ENCODE measurements at regions not wholly inside any gene's neighbourhood (a gene's known extent, or its start where the extent isn't known, plus 50 kb on each side); places are given as distances from the start of the nearest gene placed in this dataset.
"Not testable (repeated sequence)": the region's sequence is repeated elsewhere in the genome, so short reads cannot be mapped to it uniquely, and the experiment has no call there.

GRCh38 chr14:105637345-105637744 is 111.0 kb downstream of the TMEM121 start:
- H3K27me3 ChIP-seq (ENCODE audit: control insufficient read depth, insufficient read depth, low read length); H3K9me3 ChIP-seq (ENCODE audit: control insufficient read depth, low read length); H3K4me3 ChIP-seq (ENCODE audit: low read length); H3K9ac ChIP-seq (ENCODE audit: low read length); H3K4me1 ChIP-seq (ENCODE audit: control insufficient read depth, insufficient read depth, low read length); H3K36me3 ChIP-seq (ENCODE audit: control insufficient read depth, insufficient read depth, low read length): not testable (repeated sequence)

- not testable (repeated sequence) for H3K27me3 ChIP-seq (ENCODE audit: control insufficient read depth, insufficient read depth, low read length); H3K4me3 ChIP-seq (ENCODE audit: low read length); H3K9me3 ChIP-seq (ENCODE audit: control insufficient read depth, low read length); H3K4me1 ChIP-seq (ENCODE audit: control insufficient read depth, insufficient read depth, low read length); H3K9ac ChIP-seq (ENCODE audit: low read length); H3K36me3 ChIP-seq (ENCODE audit: control insufficient read depth, insufficient read depth, low read length)
These were observed 113.9 kb downstream of the TMEM121 start for GRCh38 chr14:105639969-105640931.

- no peaks in the 10 kb centered on the region for H3K4me1 ChIP-seq (ENCODE audit: control insufficient read depth, insufficient read depth, low read length)
- H3K27me3 ChIP-seq (ENCODE audit: control insufficient read depth, insufficient read depth, low read length): no peaks in the 10 kb centered on the region
- H3K4me3 ChIP-seq (ENCODE audit: low read length): no peak overlapping the region
- H3K36me3 ChIP-seq (ENCODE audit: control insufficient read depth, insufficient read depth, low read length): no peaks in the 10 kb centered on the region
- no peak overlapping the region for H3K9ac ChIP-seq (ENCODE audit: low read length)
- no peaks in the 10 kb centered on the region for H3K9me3 ChIP-seq (ENCODE audit: control insufficient read depth, low read length)
These were observed 114.9 kb downstream of the TMEM121 start for GRCh38 chr14:105641075-105641937.

GRCh38 chr14:105641951-105642350 is 115.6 kb downstream of the TMEM121 start:
- not testable (repeated sequence) for H3K27me3 ChIP-seq (ENCODE audit: control insufficient read depth, insufficient read depth, low read length); H3K4me1 ChIP-seq (ENCODE audit: control insufficient read depth, insufficient read depth, low read length); H3K9me3 ChIP-seq (ENCODE audit: control insufficient read depth, low read length); H3K9ac ChIP-seq (ENCODE audit: low read length); H3K36me3 ChIP-seq (ENCODE audit: control insufficient read depth, insufficient read depth, low read length); H3K4me3 ChIP-seq (ENCODE audit: low read length)

GRCh38 chr14:105642486-105642885 is 116.1 kb downstream of the TMEM121 start:
- H3K4me1 ChIP-seq (ENCODE audit: control insufficient read depth, insufficient read depth, low read length): not testable (repeated sequence)

GRCh38 chr14:105643406-105644052 is 117.1 kb downstream of the TMEM121 start:
- H3K4me3 ChIP-seq (ENCODE audit: low read length); H3K36me3 ChIP-seq (ENCODE audit: control insufficient read depth, insufficient read depth, low read length); H3K27me3 ChIP-seq (ENCODE audit: control insufficient read depth, insufficient read depth, low read length); H3K9ac ChIP-seq (ENCODE audit: low read length); H3K9me3 ChIP-seq (ENCODE audit: control insufficient read depth, low read length); H3K4me1 ChIP-seq (ENCODE audit: control insufficient read depth, insufficient read depth, low read length): not testable (repeated sequence)

More at GRCh38 chr14:105642486-105642885, 116.1 kb downstream of the TMEM121 start:
- not testable (repeated sequence) for H3K27me3 ChIP-seq (ENCODE audit: control insufficient read depth, insufficient read depth, low read length); H3K4me3 ChIP-seq (ENCODE audit: low read length); H3K36me3 ChIP-seq (ENCODE audit: control insufficient read depth, insufficient read depth, low read length); H3K9me3 ChIP-seq (ENCODE audit: control insufficient read depth, low read length); H3K9ac ChIP-seq (ENCODE audit: low read length)

GRCh38 chr14:105644053-105644435 is 117.7 kb downstream of the TMEM121 start:
- not testable (repeated sequence) for H3K9me3 ChIP-seq (ENCODE audit: control insufficient read depth, low read length); H3K36me3 ChIP-seq (ENCODE audit: control insufficient read depth, insufficient read depth, low read length); H3K4me3 ChIP-seq (ENCODE audit: low read length); H3K9ac ChIP-seq (ENCODE audit: low read length); H3K4me1 ChIP-seq (ENCODE audit: control insufficient read depth, insufficient read depth, low read length); H3K27me3 ChIP-seq (ENCODE audit: control insufficient read depth, insufficient read depth, low read length)

- not testable (repeated sequence) for H3K4me3 ChIP-seq (ENCODE audit: low read length); H3K9ac ChIP-seq (ENCODE audit: low read length); H3K27me3 ChIP-seq (ENCODE audit: control insufficient read depth, insufficient read depth, low read length)
These were observed 118.1 kb downstream of the TMEM121 start for GRCh38 chr14:105644457-105644856.

GRCh38 chr14:105644891-105645290 is 118.5 kb downstream of the TMEM121 start:
- H3K4me1 ChIP-seq (ENCODE audit: control insufficient read depth, insufficient read depth, low read length); H3K9me3 ChIP-seq (ENCODE audit: control insufficient read depth, low read length); H3K36me3 ChIP-seq (ENCODE audit: control insufficient read depth, insufficient read depth, low read length); H3K9ac ChIP-seq (ENCODE audit: low read length); H3K27me3 ChIP-seq (ENCODE audit: control insufficient read depth, insufficient read depth, low read length); H3K4me3 ChIP-seq (ENCODE audit: low read length): not testable (repeated sequence)

More at GRCh38 chr14:105644457-105644856, 118.1 kb downstream of the TMEM121 start:
- not testable (repeated sequence) for H3K36me3 ChIP-seq (ENCODE audit: control insufficient read depth, insufficient read depth, low read length); H3K9me3 ChIP-seq (ENCODE audit: control insufficient read depth, low read length); H3K4me1 ChIP-seq (ENCODE audit: control insufficient read depth, insufficient read depth, low read length)

GRCh38 chr14:105645389-105645788 is 119.0 kb downstream of the TMEM121 start:
- H3K27me3 ChIP-seq (ENCODE audit: control insufficient read depth, insufficient read depth, low read length): not testable (repeated sequence)

GRCh38 chr14:105646175-105646574 is 119.8 kb downstream of the TMEM121 start:
- Histone ChIP-seq H3K9me3 (ENCODE audit: control insufficient read depth, low read length) (no peaks in the 10 kb centered on the region), H3K4me3 (ENCODE audit: low read length) (no peak overlapping the region), H3K36me3 (ENCODE audit: control insufficient read depth, insufficient read depth, low read length) (no peaks in the 10 kb centered on the region), H3K27me3 (ENCODE audit: control insufficient read depth, insufficient read depth, low read length) (no peaks in the 10 kb centered on the region), H3K4me1 (ENCODE audit: control insufficient read depth, insufficient read depth, low read length) (no peaks in the 10 kb centered on the region), H3K9ac (ENCODE audit: low read length) (no peak overlapping the region)

More at GRCh38 chr14:105645389-105645788, 119.0 kb downstream of the TMEM121 start:
- H3K9ac ChIP-seq (ENCODE audit: low read length); H3K36me3 ChIP-seq (ENCODE audit: control insufficient read depth, insufficient read depth, low read length); H3K4me3 ChIP-seq (ENCODE audit: low read length); H3K4me1 ChIP-seq (ENCODE audit: control insufficient read depth, insufficient read depth, low read length); H3K9me3 ChIP-seq (ENCODE audit: control insufficient read depth, low read length): not testable (repeated sequence)
